ENCODE measurements at regions not wholly inside any gene's neighbourhood (a gene's known extent, or its start where the extent isn't known, plus 50 kb on each side); places are given as distances from the start of the nearest gene placed in this dataset.

GRCh38 chr3:176794406-176794805 lies 402.9 kb downstream of the TBL1XR1 start:
- no peak for DNase-seq (ENCODE audit: low read depth)

- DNase-seq (ENCODE audit: low read depth), result no peak
Observed at GRCh38 chr3:176789947-176790346, 407.3 kb downstream of the TBL1XR1 start.

DNA sequence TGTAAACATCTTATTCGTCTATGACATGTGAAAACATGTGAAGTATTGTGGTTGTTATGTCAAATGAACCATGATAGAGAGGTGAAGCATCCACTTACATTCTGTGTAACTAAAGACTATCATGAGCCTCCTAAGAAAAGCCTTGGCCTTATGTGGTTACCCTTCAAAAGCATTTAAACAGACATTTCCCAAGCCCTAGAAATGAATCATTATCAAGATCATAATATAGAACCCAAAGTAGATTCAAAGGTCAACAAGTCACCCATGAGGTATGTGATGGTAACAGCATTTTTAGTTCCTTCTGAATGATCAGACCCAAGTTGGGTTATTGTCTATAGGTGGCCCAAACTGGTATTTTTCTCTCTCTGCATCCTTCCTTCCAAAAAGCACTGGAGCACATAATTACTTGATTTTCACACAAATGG lies 408.0 kb downstream of the TBL1XR1 start:
- no peak for DNase-seq (ENCODE audit: low read depth)

- no peak for DNase-seq (ENCODE audit: low read depth)
Observed at GRCh38 chr3:176787506-176787905, 409.8 kb downstream of the TBL1XR1 start.

GRCh38 chr3:176785171-176785570 lies 412.1 kb downstream of the TBL1XR1 start:
- DNase-seq (ENCODE audit: low read depth), result no peak

DNA sequence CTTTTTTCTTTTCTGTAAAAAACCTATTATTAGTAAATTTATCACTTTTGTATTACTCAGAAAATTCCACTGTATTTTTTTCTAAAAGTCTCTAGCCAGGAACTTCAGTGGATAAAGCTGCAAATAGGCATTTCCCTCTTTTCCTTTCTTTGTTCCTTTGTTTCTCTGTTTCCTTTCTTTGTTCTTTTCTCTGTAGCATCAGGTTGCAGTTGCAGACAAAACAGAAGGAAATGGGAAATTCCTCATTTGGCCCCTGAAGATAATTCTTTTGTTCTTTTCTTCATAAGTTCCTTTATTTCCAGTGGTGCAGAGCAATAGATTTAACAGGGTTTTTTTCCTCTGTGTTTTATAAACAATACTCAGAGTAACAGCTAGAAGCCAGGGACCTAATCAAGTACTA lies 416.5 kb downstream of the TBL1XR1 start:
- DNase-seq (ENCODE audit: low read depth), result no peak

DNA sequence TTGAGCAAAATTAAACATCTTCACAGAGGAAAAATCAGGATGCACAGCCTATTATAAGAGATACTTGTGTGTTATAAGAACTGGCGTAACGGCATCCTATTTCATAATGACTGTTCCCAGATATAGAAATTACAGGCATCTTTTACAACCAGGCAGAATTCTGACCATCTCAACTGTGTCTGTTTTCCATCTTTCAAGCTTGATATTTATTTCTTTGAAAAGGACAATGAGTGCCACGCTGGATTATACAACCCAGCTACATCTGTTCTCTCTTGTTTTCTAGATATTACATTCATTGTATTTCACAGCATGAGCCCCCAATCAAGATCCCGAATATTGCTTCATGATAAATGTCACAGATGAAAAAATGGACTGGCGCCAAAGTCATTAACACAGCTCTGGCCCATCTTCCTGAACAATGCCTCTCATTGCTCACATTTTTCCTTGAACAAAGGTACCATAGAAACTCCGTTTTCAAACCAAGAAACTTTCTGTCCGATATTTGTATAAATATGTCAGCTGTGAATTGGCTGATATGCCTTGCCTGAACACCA lies 420.6 kb downstream of the TBL1XR1 start:
- no peak for DNase-seq (ENCODE audit: low read depth)

DNA sequence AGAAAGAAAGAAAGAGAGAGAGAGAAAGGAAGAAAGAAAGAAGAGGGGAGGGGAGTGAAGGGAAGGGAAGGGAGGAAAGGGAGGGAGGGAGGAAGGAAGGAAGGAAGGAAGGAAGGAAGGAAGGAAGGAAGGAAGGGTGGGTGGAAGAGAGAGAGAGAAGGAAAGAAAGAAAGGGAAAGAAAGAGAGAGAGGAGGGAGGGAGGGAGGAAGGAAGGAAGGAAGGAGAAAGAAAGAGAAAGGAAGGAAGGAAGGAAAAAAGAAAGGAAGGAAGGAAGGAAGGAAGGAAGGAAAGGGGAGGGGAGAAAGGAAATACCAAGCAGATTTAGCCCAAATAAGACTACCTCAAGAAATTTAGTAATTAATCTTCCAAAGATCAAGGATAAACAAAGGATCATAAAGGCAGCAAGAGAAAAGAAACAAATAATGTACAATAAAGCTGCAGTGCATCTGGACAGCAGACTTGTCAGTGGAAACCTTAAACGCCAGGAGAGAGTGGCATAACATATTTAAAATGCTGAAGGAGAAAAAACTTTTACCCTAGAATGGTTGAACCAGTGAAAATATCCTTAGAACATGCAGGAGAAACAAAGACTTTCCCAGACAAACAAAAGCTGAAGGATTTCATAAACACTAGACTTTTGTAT lies 427.6 kb downstream of the TBL1XR1 start:
- no peak for DNase-seq (ENCODE audit: low read depth)

- peak; percentile 50 for DNase-seq (ENCODE audit: low read depth)
Observed at GRCh38 chr3:176767385-176767784, 429.9 kb downstream of the TBL1XR1 start.

DNA sequence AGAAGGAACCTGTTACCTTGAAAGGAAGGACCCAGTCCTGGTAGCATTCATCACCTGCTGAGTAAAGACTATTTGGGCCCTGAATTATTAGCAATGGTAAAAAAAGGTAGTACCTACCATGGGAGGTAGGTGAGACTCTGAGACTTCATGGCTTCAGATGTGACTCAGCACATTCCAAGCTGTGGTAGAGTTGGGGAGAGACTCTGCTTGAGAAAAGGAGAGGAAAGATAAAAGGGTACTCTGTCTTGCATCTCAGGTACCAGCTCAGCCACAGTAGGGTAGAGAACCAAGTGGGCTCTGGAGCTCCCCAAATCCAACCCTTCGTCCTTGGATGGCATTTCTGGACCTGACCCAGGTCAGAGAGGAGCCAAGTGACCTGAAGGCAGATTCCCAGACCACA lies 430.4 kb downstream of the TBL1XR1 start:
- no peak for DNase-seq (ENCODE audit: low read depth)

DNA sequence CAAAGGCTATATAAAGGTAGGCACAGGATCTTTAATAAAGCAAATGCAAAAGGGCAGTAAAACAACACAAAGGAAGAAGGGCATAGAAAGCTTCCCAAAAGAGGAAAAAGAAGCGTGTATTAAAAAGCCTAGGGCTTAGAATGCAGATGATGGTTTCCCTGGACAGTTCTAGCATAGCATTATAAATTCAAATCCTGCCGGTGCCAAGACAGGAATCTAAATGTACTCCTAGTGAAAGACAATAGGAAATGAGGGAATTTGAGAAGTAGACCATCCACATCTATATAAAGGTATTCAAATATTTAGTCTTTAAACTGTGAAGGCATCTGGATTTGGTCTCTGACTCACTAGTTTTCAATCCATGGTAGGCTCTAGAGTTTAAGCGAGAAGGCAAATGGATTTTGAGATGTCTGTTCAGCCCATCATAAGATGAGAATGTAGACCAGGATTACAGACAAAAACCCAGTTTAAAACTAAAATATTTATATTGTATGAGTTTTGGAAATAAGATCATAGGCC lies 431.8 kb downstream of the TBL1XR1 start:
- no peak for DNase-seq (ENCODE audit: low read depth)

DNA sequence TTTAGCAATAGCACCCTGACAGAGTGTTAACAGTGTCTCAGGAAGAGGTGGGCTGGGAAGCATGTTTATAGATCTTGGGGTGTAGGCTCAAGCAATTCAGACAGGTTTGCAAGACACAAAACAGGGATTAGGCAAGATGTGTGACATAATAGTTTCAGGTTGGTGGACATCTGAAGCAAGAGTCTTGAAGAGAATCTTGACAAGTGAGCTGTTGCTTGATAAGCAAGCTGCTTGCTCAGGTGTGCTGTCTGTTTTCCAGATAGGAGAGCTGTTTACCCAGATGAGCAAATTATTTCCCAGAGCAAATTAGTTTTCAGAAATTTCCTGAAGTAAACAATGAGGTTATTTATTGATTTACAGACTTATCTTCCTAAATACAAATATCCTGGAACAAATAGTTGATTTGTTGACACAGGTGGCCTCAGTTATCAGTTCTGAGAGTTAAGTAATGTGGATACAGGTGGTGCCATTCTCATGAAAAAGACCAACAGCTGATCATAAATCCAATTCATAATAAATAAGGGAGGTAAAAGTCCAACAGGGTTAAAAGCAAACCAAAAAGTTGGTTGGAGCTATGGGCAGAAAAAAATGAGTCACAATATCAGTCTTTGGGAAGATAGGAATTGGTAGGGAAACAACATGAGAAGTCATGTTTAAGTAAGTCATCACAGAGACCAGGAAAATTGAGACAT lies 437.3 kb downstream of the TBL1XR1 start:
- DNase-seq (ENCODE audit: low read depth), result no peak

- DNase-seq (ENCODE audit: low read depth), result no peak
Observed at GRCh38 chr3:176757429-176757828, 439.9 kb downstream of the TBL1XR1 start.

- DNase-seq (ENCODE audit: low read depth), result no peak
Observed at GRCh38 chr3:176755977-176756376, 441.3 kb downstream of the TBL1XR1 start.

DNA sequence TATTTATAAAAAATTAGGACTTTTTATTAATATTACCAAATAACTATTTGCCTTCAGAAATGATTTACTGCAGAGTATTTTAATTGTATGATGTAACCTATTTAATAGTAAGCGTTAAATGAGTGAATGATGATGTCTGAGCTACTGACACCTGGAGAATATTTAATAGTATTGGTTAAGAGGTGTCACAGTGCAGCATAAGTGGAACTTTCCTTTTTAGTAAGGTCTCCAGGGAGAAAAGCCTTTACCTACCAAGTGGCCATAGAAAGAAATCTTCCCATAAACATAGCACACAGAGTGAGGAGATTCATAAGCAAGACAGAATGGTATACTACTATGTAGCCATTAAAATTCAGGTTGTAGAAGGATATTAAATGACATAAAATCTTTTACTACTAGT lies 441.7 kb downstream of the TBL1XR1 start:
- DNase-seq (ENCODE audit: low read depth), result no peak

GRCh38 chr3:176741664-176742047 lies 455.6 kb downstream of the TBL1XR1 start:
- peak; percentile 4 for DNase-seq (ENCODE audit: low read depth)

GRCh38 chr3:176740906-176741663 lies 456.2 kb downstream of the TBL1XR1 start:
- DNase-seq (ENCODE audit: low read depth), result no peak

GRCh38 chr3:176739159-176739558 lies 458.1 kb downstream of the TBL1XR1 start:
- DNase-seq (ENCODE audit: low read depth), result no peak

GRCh38 chr3:176737480-176738110 lies 459.7 kb downstream of the TBL1XR1 start:
- no peak for DNase-seq (ENCODE audit: low read depth)

- no peak for DNase-seq (ENCODE audit: low read depth)
Observed at GRCh38 chr3:176734146-176734545, 463.1 kb downstream of the TBL1XR1 start.

DNA sequence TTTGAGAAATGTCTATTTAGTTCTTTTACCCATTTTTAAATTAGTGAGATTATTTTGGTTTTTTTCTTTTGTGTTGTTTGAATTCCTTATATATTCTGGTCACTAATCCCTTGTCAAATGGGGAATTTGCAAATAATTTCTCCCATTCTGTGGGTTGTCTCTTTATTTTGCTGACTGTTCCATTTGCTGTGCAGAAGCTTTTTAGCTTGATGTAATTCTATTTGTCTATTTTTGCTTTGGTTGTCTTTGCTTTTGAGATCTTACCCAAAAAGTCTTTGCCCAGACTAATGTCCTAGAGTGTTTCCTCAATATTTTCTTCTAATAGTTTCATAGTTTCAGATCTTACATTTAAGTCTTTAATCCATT lies 472.9 kb downstream of the TBL1XR1 start:
- no peak for DNase-seq (ENCODE audit: low read depth)

DNA sequence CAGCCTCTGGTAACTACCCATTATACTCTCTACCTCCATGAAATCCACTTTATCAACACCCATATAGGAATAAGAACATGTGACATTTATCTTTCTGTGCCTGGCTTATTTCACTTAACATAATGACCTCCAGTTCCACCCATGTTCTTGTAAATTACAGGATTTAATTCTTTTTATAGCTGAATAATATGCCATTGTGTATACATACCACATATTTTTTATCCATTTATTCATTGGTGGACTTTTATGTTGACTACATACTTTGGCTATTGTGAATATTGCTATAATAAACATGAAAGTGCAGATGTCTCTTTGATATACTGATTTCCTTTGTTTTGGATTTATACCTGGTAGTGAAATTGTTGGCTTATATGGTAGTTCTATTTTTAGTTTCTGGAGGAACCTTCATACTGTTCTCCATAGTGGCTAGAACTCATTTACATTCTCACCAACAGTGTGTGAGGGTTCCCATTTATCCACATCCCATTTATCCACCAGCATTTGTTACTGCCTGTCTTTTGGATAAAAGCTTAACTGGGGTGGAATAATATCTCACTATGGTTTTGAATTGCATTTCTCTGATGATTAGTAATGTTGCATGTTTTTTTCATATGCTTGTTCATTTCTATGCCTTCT lies 473.4 kb downstream of the TBL1XR1 start:
- no peak for DNase-seq (ENCODE audit: low read depth)

Measured in ELR (cell line).